GM12891 (cell line): ENCODE measurements at regions not wholly inside any gene's neighbourhood (a gene's known extent, or its start where the extent isn't known, plus 50 kb on each side); places are given as distances from the start of the nearest gene placed in this dataset.

Experiments
- POLR2A ChIP-seq: IDR thresholded peaks from 2 replicates; pipeline ENCODE4 v1.6.1; 2011; ENCODE audit warnings: low read depth, low read length, control low read depth
- POLR2AphosphoS5 ChIP-seq: IDR thresholded peaks from 2 replicates; pipeline ENCODE4 v1.6.1; 2011; ENCODE audit warnings: low read depth, low read length, control low read depth
- TAF1 ChIP-seq: IDR thresholded peaks from 2 replicates; pipeline ENCODE4 v1.6.1; 2011; ENCODE audit warnings: low read depth, low read length, control low read depth

- no peak for TF ChIP-seq POLR2A
- no peak for TF ChIP-seq TAF1
- no peak for TF ChIP-seq POLR2AphosphoS5
Observed at GRCh38 chr10:25786161-25786560, 147.9 kb upstream of the MYO3A start.
